Stimulated activated CD8-positive, alpha-beta memory T cell treated with anti-CD3 and anti-CD28 coated beads, Interleukin-2, amount 100 ng/mL, for 48 hours (primary cell): ENCODE measurements at regions not wholly inside any gene's neighbourhood (a gene's known extent, or its start where the extent isn't known, plus 50 kb on each side); places are given as distances from the start of the nearest gene placed in this dataset.
"Not testable (repeated sequence)": the region's sequence is repeated elsewhere in the genome, so short reads cannot be mapped to it uniquely, and the experiment has no call there.

Source experiments
- DNase-seq, 2 donors: peaks; one replicate each; pipeline ENCODE4 v3.0.0-alpha.2; 2020; ENCODE audit warnings: low read depth in 2 of 2

DNA sequence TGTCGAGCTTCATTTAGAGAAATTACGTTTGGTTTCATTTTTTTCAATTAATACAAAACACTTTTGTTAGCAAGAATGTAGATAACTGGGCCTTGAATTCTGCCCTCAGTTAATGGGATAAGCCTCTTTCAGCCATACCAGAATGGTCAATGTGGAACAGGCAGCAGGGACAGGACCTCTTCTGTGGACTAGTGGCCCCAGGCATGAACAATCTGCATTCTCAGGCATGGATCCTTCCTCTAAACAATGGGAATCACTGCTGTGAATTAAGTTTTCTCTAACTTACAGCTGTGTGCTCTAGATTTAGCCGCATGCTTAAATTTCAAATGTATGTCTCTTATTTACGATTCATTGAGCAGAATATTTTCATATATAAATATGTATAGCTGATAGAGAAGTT is 237.7 kb upstream of the PRKCQ start:
- DNase-seq, result no peak

DNA sequence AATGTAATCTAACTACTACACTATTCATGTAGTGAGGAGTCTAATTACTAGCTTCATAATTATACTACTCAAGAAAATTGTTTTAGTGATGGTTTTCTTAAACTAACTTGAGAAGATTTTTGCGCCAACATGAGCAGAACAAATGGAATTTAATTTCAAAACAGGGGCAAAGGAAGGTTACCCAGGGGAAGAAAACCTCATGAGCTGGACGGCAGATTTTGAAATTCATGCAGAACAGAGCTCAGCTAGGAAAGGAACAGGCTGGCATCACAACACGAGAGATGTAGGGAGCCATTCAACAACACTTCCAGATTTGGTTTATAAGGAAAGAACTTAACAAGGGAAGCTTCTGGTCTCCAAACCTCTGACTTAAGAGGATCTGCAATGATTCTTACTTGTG is 235.3 kb upstream of the PRKCQ start:
- DNase-seq, result no peak

DNA sequence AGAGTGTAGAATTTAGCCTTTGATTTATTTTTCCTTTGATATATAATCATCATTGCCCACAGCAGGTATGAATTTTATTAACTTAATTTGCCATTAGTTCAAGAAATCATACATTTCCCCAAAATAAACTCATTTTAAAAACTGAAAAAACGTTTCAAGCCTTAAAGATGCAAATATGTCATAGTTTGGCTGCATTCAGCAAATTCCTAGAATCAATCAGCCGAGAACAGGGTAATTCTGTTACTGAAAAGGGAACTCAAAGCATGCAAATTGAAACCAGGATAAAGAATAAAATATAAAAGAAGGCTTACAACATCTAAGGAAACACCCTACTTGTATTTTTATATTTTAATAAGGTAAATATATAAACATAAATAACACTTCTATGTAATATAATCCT is 233.8 kb upstream of the PRKCQ start:
- no peak for DNase-seq

DNA sequence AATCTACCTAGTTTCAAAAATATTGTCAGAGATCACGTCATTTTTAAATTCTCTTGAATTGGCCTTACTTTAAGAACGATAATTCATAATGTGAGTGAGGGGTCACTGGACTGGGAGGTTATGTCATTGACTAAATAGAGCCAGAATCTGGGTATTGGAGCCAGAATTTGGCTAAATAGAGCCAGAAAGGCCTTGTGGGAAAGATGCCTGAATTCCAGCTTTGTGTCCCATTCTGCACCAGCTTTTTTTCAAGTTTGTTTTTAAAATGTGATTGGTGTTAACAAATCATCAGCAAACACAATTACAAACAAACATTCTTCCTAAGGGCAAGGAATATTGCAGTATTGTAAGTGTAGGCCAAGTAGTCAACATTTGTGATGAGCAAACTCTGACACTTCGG is 233.2 kb upstream of the PRKCQ start:
- no peak for DNase-seq

DNA sequence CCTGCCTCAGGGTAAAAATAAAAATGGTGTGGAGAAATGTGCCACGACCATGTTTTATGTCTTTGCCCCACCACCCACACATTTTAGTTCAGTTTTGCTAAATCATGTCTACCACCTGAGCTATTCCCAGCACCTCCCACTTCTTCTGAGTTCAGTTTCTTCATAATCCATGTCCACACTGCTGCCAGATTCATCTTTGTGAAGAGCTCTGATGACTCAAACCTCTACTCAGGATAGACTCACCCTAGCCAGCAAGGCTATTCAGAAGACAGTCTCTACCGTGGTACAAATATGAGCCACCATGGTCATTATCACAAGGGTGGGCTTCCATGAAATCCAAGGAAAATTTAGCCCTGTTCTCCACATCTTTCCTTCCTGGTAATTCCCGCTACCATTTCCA is 231.1 kb upstream of the PRKCQ start:
- DNase-seq, result no peak

DNA sequence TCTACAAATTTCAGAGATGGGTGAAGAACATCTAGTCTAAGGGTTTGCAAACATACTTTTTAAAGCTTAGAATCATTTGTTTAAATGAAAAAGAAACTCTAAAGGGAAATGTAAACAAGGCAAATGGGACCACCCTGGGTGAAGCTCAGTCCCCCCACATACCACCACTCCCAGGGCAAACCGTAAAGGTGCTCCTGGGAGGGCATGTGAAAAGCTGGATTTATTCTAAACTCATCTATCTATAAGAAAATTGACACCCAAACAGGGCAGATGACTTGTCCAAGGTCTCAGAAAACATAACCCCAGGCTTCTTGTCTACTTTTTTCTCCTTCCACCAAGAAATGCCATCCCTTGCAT is 223.3 kb upstream of the PRKCQ start:
- no peak for DNase-seq

DNA sequence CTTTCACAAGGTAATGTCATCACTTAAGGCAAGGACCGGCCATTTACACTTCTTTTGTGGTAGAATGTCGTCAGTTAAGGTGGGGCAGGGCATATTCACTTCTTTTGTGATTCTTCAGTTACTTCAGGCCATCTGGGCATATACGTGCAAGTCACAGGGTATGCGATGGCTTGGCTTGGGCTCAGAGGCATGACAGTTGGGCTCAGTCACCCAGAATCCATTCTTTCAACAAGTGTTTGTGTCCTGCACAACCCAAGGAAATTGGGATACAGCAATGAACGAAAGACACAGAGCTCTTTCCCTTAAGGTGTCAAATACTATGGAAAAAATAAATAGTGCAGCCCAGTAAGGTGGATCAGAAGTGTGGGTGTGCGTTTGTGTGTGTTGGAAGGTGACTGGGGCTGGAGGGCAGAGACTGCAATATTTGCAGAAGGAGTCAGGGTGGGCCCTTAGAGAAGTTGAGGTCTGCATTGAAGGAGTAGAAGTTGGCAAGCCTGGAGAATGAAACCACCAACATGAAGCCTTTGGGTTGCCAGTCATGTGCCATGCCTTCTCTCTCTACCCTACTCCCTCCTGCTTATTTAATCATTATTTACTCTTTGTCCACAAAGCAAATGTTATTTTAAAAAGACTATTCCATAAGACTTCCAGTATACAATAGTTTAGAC is 222.8 kb upstream of the PRKCQ start:
- DNase-seq, result no peak

DNA sequence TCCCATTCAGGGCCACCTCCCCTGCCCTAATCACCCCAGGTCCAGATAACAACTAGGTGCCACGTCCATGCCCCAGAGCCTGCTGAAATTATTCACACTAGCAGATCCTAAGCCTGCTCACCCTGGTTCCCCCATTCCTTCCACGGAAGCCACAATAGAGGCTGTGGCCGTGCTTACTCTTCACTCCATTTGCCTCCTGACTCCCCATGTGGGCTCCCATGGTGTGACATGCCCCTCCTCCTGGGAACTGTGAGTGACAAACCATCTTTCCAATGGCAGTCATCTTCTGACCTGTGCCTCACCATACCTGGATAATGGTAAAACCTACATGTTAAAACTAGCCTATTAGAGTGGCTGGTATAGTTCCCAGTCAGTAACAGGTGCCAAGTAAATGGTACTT is 216.2 kb upstream of the PRKCQ start:
- no peak for DNase-seq

DNA sequence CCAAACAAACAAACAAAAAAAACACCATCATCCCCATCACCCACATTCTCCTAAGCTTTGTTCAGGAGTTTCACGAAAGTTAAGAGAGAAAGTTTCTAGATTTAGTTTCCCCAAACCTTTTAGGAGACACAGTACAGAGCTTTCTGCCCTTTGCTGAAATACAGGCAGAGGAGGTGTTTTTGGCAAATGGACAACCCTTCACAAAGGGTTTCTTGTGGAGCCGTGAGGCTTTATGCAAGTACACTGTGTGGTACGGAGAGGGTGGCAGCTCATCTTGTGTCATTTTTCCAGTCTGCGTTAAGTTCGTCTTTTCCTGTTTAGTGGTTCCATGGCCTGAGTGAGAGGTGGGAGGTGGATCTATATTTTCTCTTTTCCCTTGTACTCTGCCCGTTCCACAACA is 215.5 kb upstream of the PRKCQ start:
- DNase-seq, result no peak

DNA sequence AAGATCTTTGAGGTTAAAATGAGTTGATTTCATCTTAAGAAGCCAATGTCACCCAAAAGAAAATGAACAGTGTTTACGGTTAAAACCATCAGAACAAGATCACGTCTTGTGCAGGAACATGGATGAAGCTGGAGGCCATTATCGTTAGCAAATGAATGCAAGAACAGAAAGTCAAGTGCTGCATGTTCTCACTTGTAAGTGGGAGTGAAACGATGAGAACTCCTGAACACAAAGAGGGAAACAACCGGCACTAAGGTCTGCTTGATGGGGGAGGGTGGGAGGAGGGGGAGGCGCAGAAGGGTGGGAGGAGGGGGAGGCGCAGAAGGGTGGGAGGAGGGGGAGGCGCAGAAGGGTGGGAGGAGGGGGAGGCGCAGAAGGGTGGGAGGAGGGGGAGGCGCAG is 214.8 kb upstream of the PRKCQ start:
- DNase-seq, result not testable (repeated sequence)

DNA sequence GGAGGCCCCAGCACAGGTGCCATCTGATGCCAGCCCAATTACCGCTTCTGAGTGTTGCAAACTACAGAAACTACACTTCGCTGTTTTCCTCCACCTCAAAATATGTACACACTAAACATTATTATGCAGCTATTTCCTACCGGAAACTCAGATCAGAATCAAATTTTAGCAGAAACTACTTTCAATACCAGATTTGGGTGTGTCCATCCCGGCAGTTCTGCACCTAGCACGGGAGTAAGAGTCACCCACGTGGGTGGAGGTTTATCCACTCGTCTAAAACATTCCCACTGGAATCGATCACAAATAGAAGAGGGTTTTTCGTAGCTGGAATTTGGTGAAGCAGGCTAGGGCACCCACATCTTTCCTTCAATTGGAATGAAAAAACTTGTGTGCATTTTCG is 214.4 kb upstream of the PRKCQ start:
- no peak for DNase-seq

DNA sequence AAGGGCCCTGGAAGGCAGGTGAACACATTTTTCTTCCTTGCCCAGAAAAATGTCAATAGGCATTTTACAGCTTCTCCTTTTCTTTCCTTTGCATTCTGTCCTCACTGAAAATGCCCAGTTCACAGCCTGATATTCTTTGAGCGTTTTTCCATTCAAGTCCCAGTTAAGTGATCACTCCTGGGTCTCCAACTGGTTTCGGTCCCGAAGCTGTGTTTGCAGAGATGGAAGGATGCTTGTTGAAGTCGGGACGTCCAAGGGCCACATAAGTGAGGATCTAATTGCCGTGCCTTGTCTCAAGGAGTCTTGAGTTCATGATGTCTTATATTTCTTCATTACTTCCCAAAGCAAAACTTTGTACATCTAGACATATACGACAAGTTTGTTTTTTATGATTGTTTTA is 208.7 kb upstream of the PRKCQ start:
- no peak for DNase-seq

DNA sequence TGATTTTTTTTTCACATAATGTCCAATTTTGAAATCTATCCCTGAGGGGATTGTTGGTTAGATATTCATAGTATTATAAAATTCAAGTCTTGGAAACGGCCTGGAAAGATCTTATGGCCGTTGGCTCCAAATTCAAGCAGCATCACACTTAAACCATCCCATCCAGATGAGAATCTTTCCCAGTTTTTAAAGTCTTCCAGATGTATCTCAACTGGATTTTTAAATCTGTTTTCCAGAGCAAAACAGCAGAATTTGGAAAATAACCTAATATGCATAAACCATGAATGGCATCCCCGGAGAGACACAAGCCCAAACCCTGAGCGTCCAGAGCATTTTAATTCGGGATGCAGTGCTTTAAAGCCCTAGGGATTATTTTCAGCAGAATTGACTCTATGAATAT is 208.2 kb upstream of the PRKCQ start:
- no peak for DNase-seq

DNA sequence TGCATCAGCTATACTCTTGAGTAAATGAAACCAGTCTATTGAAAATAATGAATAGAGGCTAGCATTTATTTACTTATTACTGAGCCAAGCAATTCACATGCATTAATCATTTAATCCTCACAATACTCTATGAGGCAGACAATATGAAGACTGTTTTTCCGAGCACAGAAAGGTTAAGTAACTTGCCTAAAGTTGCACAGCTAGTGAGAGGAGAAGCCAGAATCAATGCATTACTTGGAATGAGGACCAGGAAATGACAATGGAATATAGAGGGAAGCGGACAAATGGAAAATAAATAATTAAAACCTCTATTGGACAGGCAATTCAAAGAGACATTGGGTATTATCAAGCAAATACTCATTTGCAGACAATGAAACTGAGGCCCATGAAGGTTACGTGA is 207.6 kb upstream of the PRKCQ start:
- no peak for DNase-seq

DNA sequence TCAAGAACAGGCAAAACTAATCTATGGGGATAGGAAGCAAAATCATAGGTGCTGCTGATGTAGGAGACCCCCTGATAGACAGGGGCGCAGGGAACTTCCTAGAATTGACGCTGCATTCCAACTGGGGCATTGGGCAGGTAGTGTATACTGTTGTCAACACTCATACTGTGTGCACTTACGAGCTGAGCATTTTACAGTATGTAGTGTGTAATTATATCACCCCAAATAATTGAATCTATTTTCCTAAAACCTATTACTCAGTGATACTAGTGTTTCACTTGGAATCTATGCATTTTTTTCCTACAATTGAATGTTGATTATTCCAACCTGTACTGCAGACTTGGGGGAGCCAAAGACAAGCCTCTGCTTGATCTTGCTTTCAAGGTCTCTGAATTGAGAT is 207.0 kb upstream of the PRKCQ start:
- no peak for DNase-seq

DNA sequence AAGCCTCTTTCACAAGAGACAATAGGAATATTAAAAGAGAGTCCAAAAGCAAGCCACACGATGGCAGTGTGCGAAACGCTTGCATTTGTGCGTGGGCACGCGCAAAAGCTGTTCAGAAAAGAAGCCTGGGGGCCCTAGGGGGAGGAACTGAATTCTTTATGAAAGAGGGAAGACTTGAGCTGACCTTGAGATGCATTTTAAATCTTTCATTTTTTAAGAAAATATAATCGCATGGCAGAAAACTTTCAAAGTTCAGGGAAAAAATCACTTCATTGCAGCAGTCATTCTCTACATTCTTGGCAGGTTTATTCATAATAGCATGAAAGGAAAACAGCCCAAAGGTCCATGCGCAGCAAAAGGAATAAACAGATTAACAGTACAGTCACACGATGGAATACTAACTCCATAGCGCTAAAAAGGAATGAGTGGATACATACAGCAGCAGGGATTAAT is 206.5 kb upstream of the PRKCQ start:
- DNase-seq, result no peak

DNA sequence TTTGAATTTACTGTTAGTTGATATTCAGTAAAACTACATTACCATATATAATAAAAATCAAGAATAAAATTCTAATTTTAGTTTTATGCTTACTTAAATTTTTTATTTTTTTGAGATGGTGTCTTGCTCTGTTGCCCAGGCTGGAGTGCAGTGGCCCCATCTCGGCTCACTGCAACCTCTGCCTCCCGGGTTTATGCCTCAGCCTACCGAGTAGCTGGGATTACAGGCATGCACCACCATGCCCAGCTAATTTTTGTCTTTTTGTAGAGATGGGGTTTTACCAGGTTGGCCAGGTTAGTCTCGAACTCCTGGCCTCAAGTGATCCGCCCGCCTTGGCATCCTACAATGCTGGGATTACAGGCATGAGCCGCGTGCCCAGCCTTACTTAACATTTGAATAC is 204.4 kb upstream of the PRKCQ start:
- not testable (repeated sequence) for DNase-seq

DNA sequence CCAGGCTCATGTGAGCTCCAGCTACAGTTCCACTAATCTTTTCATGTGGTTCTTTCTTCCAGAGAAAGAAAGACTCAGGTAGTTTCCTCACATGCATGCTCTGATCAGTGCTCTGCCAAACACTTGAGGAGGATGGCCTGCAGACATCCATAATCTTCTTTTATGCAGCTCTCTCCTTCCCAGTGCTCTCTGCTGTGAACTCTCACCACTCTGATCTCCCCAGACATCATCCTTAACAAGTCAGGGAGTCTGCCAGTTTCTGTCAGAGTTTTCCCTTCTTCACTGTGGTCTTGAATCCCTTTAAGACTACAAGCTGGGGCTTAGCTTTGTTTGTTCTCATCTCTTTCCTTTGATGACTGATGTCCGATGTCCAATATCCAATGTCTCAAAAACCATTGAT is 203.4 kb upstream of the PRKCQ start:
- no peak for DNase-seq

DNA sequence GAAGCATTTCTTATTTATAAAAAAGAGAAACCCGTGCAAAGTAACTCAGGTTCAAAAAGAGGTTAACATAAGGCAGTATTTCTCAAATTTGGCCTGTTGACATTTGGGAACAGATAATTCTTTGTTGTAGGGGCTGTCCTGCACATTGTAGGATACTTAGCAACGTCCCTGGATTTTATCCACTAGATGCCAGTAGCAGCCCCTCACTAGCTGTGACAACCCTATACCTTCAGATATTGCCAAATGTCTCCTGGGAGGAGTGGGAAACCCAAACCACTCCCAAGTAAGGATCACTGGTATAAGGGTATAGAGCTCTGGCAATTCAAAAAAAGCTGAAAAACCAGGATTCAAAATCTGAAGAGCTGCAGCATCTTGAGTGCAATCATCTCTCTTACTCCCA is 202.3 kb upstream of the PRKCQ start:
- DNase-seq, result no peak

DNA sequence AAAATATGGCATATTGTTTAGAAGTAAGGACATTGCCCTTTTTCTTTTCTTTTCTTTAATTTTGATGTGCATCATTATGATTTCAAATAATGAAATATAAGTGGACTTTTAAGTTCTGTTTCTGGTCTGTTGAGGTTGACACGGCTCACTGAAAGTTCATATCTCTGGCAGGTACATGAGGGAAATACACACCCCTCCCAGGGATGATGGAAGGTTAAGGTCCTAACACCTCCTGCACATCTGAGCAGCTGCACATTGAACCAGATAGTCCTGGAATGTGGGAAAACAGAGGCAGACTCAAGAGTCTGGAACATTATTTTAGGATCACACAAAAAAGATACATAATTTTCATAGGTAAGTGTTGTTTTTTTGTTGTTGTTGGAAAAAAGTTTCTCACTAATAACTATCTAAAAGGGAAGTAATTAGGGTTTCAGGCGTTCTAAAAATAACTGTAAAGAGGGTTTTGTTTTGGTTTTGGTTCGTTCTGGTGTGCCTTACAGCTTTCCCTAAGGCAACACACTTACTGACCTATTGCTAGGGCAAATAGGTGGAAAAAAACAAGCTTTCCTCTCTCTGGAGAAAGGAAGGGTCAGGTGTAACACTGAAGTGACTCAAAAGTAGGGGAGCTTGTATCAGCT is 201.2 kb upstream of the PRKCQ start:
- DNase-seq, result no peak

DNA sequence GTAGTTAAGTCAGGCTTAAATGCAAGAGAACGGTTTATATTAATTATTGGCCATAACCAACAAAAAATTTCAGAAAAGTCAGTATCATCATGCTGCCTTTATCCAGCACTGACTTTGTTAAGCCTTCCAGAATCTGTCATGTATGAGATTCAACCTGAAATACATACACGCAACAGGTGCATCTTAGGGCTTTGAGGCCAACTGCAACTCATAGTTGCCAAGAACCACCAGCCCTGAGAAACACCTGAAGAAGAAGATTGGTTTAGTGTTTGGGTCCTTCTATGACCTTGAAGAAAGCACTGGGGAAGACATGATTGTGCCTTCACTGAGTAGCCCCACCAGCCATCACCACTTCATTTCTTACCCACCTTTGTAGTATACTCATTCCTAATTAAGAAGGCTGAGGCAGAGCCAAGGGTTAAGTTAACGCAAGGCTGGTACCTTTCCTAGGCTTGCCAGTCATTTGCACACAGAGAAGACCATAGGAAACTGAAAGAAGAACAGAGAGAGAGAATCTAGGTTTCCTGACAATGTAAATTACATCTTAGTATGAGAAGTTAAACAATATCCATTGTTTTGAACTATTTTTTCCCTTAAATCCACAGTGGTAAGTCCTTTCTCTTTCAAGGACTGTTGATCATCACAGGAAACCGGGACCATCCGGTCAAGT is 200.1 kb upstream of the PRKCQ start:
- DNase-seq, result no peak

DNA sequence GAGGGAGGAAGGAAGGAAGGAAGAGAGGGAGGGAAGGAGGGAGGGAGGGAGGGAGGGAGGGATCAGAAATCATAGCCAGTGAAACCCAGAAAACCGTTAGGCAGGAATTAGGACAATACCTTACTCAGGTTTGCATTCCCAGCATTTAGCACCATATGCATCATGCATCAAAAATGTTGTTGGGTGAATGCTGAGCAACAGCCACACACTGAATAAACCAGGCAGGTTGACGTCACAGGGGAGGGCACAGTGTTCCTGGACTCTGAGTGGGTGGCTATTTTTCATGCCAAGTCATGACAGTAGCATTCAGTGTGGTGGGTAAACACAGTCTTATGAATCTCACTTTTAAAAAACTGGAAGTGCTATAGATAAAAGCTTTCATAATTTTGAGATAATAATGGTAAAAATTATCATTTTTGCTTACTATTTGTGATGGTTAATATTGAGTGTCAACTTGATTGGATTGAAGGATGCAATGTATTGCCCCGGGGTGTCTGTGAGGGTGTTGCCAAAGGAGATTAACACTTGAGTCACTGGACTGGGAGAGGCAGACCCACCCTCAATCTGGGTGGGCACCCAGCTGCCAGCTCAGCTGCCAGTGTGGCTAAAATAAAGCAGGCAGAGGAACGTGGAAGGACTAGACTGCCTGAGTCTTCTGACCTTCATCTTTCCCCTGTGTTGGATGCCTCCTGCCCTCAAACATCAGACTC is 199.1 kb upstream of the PRKCQ start:
- no peak for DNase-seq

DNA sequence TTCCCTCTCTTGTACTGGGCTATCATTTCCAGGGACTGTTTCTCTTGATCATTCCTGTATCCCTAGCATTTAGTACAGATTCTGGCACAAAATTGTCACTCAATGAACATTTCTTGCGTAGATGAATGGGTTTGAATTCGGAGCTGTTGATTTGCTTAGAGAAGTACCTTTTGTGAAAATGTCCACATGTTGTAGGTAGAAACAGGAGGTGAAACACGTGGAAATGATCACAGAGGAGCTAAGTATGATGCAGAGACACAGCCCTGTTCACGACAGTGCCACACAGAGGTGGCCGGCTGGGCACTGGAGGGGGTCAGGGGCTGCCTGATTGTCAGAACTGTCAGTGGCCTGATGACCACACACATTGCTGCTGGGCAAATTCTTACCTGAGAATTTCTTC is 196.1 kb upstream of the PRKCQ start:
- no peak for DNase-seq
